CD4-positive, alpha-beta memory T cell (primary cell): ENCODE measurements at regions not wholly inside any gene's neighbourhood (a gene's known extent, or its start where the extent isn't known, plus 50 kb on each side); places are given as distances from the start of the nearest gene placed in this dataset.
"Not testable (repeated sequence)": the region's sequence is repeated elsewhere in the genome, so short reads cannot be mapped to it uniquely, and the experiment has no call there.

Experiments used
- CTCF ChIA-PET: fragments of 350-600 bp; sonication (Branson Sonifier 250); formaldehyde crosslinking; loops from one replicate; lab custom pipeline; 2021; ENCODE audit warnings: inconsistent platforms; ENCODE audit not compliant: partially characterized antibody; lab: Charles Lee
- POLR2A ChIA-PET: fragments of 350-600 bp; sonication (Branson Sonifier 250); formaldehyde crosslinking; loops from one replicate; lab custom pipeline; 2021; ENCODE audit not compliant: partially characterized antibody; lab: Charles Lee
- DNase-seq, 5 donors: peaks; one replicate each; pipeline versions ENCODE4 v3.0.0 to v3.0.0-alpha.2; 2020 to 2022; ENCODE audit warnings: mixed read lengths in 1 of 5
- H3K27ac ChIP-seq: one replicate; pipeline ENCODE4 v1.7.0; 2013; ENCODE audit warnings: low read depth, low read length
- H3K27me3 ChIP-seq: 2 replicates; pipeline ENCODE4 v1.7.0; 2013; ENCODE audit warnings: mild to moderate bottlenecking, low read length, moderate library complexity; ENCODE audit not compliant: insufficient read depth
- H3K36me3 ChIP-seq: 2 replicates; pipeline ENCODE4 v1.7.0; 2013; ENCODE audit warnings: mild to moderate bottlenecking, low read length, moderate library complexity; ENCODE audit not compliant: insufficient read depth
- H3K4me1 ChIP-seq: 2 replicates; pipeline ENCODE4 v1.7.0; 2013; ENCODE audit warnings: mild to moderate bottlenecking, low read length, moderate library complexity; ENCODE audit not compliant: insufficient read depth
- H3K4me3 ChIP-seq, 2 donors: one replicate each; pipeline ENCODE4 v1.7.0; 2013; ENCODE audit warnings: low read length in 2 of 2, mild to moderate bottlenecking in 1 of 2
- H3K9me3 ChIP-seq, 2 donors: one replicate each; pipeline ENCODE4 v1.7.0; 2013; ENCODE audit warnings: low read length in 2 of 2, control low read depth in 1 of 2; ENCODE audit not compliant: control insufficient read depth in 1 of 2
- H3K27ac Mint-ChIP-seq, 7 donors: one replicate each; pipeline ENCODE4 v1.8.0; 2020 to 2021; ENCODE audit warnings: mixed read lengths in 7 of 7, mild to moderate bottlenecking in 6 of 7, inconsistent platforms in 3 of 7, moderate library complexity in 3 of 7
- H3K27me3 Mint-ChIP-seq, 2 donors: one replicate each; pipeline ENCODE4 v1.8.0; 2020 to 2021; ENCODE audit warnings: mixed read lengths in 2 of 2
- H3K36me3 Mint-ChIP-seq, 2 donors: one replicate each; pipeline ENCODE4 v1.8.0; 2020 to 2021; ENCODE audit warnings: mixed read lengths in 2 of 2, inconsistent platforms in 1 of 2, mild to moderate bottlenecking in 1 of 2
- H3K4me1 Mint-ChIP-seq, 4 donors: one replicate each; pipeline ENCODE4 v1.8.0; 2020 to 2021; ENCODE audit warnings: mixed read lengths in 4 of 4, mild to moderate bottlenecking in 1 of 4
- H3K4me3 Mint-ChIP-seq, 8 donors: one replicate each; pipeline ENCODE4 v1.8.0; 2020 to 2021; ENCODE audit warnings: mixed read lengths in 8 of 8, mild to moderate bottlenecking in 7 of 8, moderate library complexity in 6 of 8, inconsistent platforms in 3 of 8
- H3K9me3 Mint-ChIP-seq, 8 donors: one replicate each; pipeline ENCODE4 v1.8.0; 2020 to 2021; ENCODE audit warnings: mixed read lengths in 8 of 8, mild to moderate bottlenecking in 5 of 8, inconsistent platforms in 3 of 8, moderate library complexity in 1 of 8
- intact Hi-C: fragments of 100-400 bp; cut with micrococcal nuclease; formaldehyde crosslinking; loops from one replicate; pipeline ENCODE4 v1.15.1; 2023

- H3K27ac ChIP-seq, result no peak overlapping the region
- ChIA-PET CTCF (interaction anchor here (1.4 kb wide), 1 partner anchor 8 kb away, joined by 4 read pairs; no protein-coding TSS in a partner anchor), POLR2A (no interaction called here)
- Mint-ChIP-seq H3K4me3 (no peak overlapping the region), H3K36me3 (peaks cover 2 to 8% of the 10 kb centered on the region in 2 donors), H3K27me3 (no peaks in the 10 kb centered on the region), H3K4me1 (no peaks in the 10 kb centered on the region), H3K27ac (no peak overlapping the region), H3K9me3 (peaks cover 0 to 37% (median 20%) of the 10 kb centered on the region in 8 donors)
- DNase-seq, result no peak
- H3K36me3 ChIP-seq, result no peaks in the 10 kb centered on the region
- no peak overlapping the region for H3K4me3 ChIP-seq
- H3K9me3 ChIP-seq, result no peaks in the 10 kb centered on the region
- intact Hi-C loops, result no loop called here
- H3K27me3 ChIP-seq, result no peaks in the 10 kb centered on the region
- H3K4me1 ChIP-seq, result no peaks in the 10 kb centered on the region
Measured at GRCh38 chr2:7759898-7760297, 842.7 kb downstream of the RNF144A start.

- H3K27me3 Mint-ChIP-seq, H3K9me3 ChIP-seq, H3K4me3 ChIP-seq, CTCF ChIA-PET, H3K4me1 ChIP-seq, POLR2A ChIA-PET, H3K36me3 Mint-ChIP-seq, intact Hi-C loops, H3K27ac ChIP-seq, H3K4me3 Mint-ChIP-seq, H3K4me1 Mint-ChIP-seq, H3K27ac Mint-ChIP-seq, H3K36me3 ChIP-seq, H3K27me3 ChIP-seq: not testable (repeated sequence)
- DNase-seq, result peak in 1 of 5 donors; percentile 29
- peaks cover 0 to 23% (median 20%) of the 10 kb centered on the region in 8 donors for H3K9me3 Mint-ChIP-seq
Measured at GRCh38 chr2:7763418-7763817, 846.2 kb downstream of the RNF144A start.

GRCh38 chr2:7765236-7765635, 848.0 kb downstream of the RNF144A start:
- H3K27ac Mint-ChIP-seq, result no peak overlapping the region
- no peak overlapping the region for H3K4me3 Mint-ChIP-seq
- no peaks in the 10 kb centered on the region for H3K27me3 Mint-ChIP-seq
- intact Hi-C loops, result no loop called here
- H3K36me3 ChIP-seq, result no peaks in the 10 kb centered on the region
- H3K4me1 Mint-ChIP-seq, result peaks cover 0 to 2% (median 0%) of the 10 kb centered on the region in 4 donors
- H3K4me1 ChIP-seq, result no peaks in the 10 kb centered on the region
- ChIA-PET CTCF (interaction anchor here (1.2 kb wide), 1 partner anchor 38 kb away, joined by 3 read pairs; no protein-coding TSS in a partner anchor), POLR2A (interaction anchor here (1.9 kb wide), 1 partner anchor 15 kb away, joined by 3 read pairs; no protein-coding TSS in a partner anchor)
- H3K27me3 ChIP-seq, result no peaks in the 10 kb centered on the region
- no peaks in the 10 kb centered on the region for H3K9me3 ChIP-seq
- no peak overlapping the region for H3K27ac ChIP-seq
- DNase-seq, result no peak
- peaks cover 2 to 8% of the 10 kb centered on the region in 2 donors for H3K36me3 Mint-ChIP-seq
- peaks cover 0 to 23% (median 20%) of the 10 kb centered on the region in 8 donors for H3K9me3 Mint-ChIP-seq
- no peak overlapping the region for H3K4me3 ChIP-seq

DNA sequence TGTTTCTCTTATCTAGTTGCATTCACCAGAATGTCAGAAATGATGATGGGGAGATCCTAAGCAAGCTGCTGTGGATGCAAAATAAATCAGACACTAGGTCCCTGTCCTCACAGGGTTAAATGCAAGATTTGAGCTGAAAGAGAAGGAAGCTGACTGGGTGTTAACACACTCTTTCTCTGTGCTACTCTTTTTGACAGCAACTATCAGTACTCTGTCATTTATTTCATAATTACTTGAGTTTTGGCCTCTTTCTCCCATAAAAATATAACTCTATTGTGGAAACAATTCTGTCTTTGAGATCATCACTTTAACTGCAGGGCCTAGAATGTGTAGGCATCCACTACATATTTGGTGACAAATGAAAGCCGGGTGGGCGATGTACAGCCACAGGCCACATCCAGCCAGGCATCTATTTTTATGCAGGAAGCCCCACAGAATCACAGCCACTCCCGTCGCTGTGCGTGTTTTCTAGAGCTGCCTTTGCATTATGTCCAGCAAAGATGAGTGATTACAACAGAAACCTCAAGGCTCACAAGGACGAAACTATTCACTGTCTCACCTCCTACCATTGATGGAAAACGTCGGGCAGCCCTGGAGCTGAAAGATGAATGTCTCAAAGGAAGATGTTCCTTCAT, 849.0 kb downstream of the RNF144A start:
- H3K27me3 ChIP-seq, result no peaks in the 10 kb centered on the region
- H3K9me3 ChIP-seq, result no peaks in the 10 kb centered on the region
- H3K36me3 ChIP-seq, result no peaks in the 10 kb centered on the region
- no peaks in the 10 kb centered on the region for H3K4me1 ChIP-seq
- DNase-seq, result no peak
- H3K4me3 Mint-ChIP-seq, result no peak overlapping the region
- H3K27me3 Mint-ChIP-seq, result no peaks in the 10 kb centered on the region
- intact Hi-C loops, result no loop called here
- ChIA-PET POLR2A (no interaction called here), CTCF (interaction anchor here (1.2 kb wide), 1 partner anchor 39 kb away, joined by 3 read pairs; no protein-coding TSS in a partner anchor)
- no peak overlapping the region for H3K27ac ChIP-seq
- H3K27ac Mint-ChIP-seq, result no peak overlapping the region
- peaks cover 0 to 23% (median 20%) of the 10 kb centered on the region in 8 donors for H3K9me3 Mint-ChIP-seq
- peaks cover 0 to 2% (median 0%) of the 10 kb centered on the region in 4 donors for H3K4me1 Mint-ChIP-seq
- peaks cover 2 to 8% of the 10 kb centered on the region in 2 donors for H3K36me3 Mint-ChIP-seq
- no peak overlapping the region for H3K4me3 ChIP-seq

DNA sequence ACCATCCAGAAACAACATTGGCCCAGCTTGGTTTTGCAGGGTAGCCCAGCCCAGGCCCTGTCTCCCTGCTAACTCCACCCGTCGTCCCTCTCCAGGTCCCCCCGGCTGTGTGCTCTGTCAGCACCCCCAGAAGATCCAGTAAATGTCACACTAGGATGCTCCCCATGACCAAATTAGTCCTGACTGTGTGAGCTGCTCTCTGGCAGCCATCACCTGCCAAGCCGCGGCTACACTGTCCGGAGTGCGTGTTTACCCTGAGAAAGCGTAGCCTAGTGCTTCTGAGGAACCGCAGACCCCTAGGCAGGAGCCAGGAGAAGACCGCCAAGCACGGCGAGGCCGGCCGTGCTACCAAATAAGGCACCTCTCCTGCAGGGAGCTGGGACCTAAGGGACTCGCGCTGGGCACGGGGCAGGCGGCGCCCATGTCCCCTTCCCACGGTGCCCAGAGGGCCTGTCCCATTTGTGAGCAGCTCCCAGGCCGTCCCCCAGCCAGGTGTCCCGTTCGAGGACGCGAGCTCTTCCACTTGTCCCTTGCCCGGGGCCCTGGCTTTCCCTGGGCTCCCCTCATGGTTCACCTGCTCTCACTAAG, 849.9 kb downstream of the RNF144A start:
- Mint-ChIP-seq H3K4me1 (peaks cover 0 to 2% (median 0%) of the 10 kb centered on the region in 4 donors), H3K4me3 (no peak overlapping the region), H3K9me3 (peaks cover 0 to 23% (median 20%) of the 10 kb centered on the region in 8 donors), H3K36me3 (peaks cover 2 to 8% of the 10 kb centered on the region in 2 donors), H3K27me3 (no peaks in the 10 kb centered on the region), H3K27ac (no peak overlapping the region)
- H3K4me1 ChIP-seq, result no peaks in the 10 kb centered on the region
- peak in 1 of 5 donors; percentile 31 for DNase-seq
- CTCF ChIA-PET, result no interaction called here
- intact Hi-C loops, result no loop called here
- H3K27ac ChIP-seq, result no peak overlapping the region
- POLR2A ChIA-PET, result no interaction called here
- H3K4me3 ChIP-seq, result no peak overlapping the region
- H3K36me3 ChIP-seq, result no peaks in the 10 kb centered on the region
- no peaks in the 10 kb centered on the region for H3K9me3 ChIP-seq
- no peaks in the 10 kb centered on the region for H3K27me3 ChIP-seq

GRCh38 chr2:7767902-7768301, 850.7 kb downstream of the RNF144A start:
- Mint-ChIP-seq H3K4me1 (peaks cover 0 to 2% (median 2%) of the 10 kb centered on the region in 4 donors), H3K27me3 (no peaks in the 10 kb centered on the region), H3K36me3 (peaks cover 0 to 4% of the 10 kb centered on the region in 2 donors), H3K4me3 (no peak overlapping the region), H3K27ac (no peak overlapping the region), H3K9me3 (peaks cover 0 to 18% (median 16%) of the 10 kb centered on the region in 8 donors)
- H3K27me3 ChIP-seq, result no peaks in the 10 kb centered on the region
- H3K4me3 ChIP-seq, result no peak overlapping the region
- H3K27ac ChIP-seq, result no peak overlapping the region
- no peaks in the 10 kb centered on the region for H3K9me3 ChIP-seq
- intact Hi-C loops, result no loop called here
- H3K4me1 ChIP-seq, result peaks cover 1% of the 10 kb centered on the region
- no peak for DNase-seq
- ChIA-PET CTCF (no interaction called here), POLR2A (no interaction called here)
- no peaks in the 10 kb centered on the region for H3K36me3 ChIP-seq

DNA sequence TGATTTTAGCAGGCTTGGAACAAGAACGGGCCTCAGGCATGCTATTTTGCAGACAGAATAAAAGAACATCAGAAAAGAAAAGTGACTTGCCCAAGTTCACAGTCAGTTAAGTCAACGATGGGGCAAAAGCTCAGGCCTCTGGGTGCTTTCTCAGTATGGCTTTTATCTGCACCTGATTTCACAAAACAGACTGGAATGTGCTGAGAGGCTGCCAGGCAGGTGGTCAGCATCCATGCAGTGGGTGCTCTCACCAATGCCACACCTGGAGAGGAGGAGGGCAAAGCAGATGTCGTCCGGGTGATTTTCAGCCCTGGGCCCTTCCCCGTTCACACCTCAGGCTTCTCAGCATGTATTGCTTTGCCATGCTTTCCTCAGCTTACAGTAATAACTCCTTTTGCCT, 854.6 kb downstream of the RNF144A start:
- no peak overlapping the region for H3K27ac Mint-ChIP-seq
- POLR2A ChIA-PET, result no interaction called here

More for the DNA sequence above, 854.6 kb downstream of the RNF144A start:
- Histone ChIP-seq H3K27ac (no peak overlapping the region), H3K4me1 (peaks cover 17% of the 10 kb centered on the region), H3K27me3 (no peaks in the 10 kb centered on the region), H3K36me3 (no peaks in the 10 kb centered on the region), H3K9me3 (no peaks in the 10 kb centered on the region), H3K4me3 (no peak overlapping the region)
- Mint-ChIP-seq H3K9me3 (no peaks in the 10 kb centered on the region), H3K36me3 (no peaks in the 10 kb centered on the region), H3K4me3 (no peak overlapping the region), H3K27me3 (no peaks in the 10 kb centered on the region), H3K4me1 (peaks cover 7 to 22% (median 12%) of the 10 kb centered on the region in 4 donors)
- no peak for DNase-seq
- CTCF ChIA-PET, result no interaction called here
- intact Hi-C loops, result no loop called here
